ENCODE measurements at regions not wholly inside any gene's neighbourhood (a gene's known extent, or its start where the extent isn't known, plus 50 kb on each side); places are given as distances from the start of the nearest gene placed in this dataset.

DNA sequence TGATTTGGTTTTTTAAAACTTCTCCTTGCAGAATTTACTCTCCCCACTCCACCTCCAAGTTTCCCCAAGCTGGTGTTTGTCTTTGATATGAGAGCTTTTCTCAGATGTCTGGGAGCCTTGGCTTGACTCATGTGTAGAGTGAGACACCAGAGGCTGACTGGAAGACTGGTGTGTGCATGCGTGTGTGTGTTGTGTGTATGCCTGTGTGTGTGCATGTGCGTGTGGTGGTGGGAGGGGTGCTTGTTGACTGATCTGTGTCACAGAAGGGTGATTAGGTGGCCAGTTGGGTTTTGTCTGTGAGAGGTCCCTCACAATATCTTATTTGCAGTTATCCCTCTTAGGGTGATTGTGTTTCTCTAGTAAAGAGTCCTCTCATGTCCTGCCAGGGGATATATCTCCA lies 50.5 kb upstream of the HPCAL1 start:
- TF ChIP-seq, protein P1, sequence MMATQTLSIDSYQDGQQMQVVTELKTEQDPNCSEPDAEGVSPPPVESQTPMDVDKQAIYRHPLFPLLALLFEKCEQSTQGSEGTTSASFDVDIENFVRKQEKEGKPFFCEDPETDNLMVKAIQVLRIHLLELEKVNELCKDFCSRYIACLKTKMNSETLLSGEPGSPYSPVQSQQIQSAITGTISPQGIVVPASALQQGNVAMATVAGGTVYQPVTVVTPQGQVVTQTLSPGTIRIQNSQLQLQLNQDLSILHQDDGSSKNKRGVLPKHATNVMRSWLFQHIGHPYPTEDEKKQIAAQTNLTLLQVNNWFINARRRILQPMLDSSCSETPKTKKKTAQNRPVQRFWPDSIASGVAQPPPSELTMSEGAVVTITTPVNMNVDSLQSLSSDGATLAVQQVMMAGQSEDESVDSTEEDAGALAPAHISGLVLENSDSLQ (IDR thresholded peaks at IDR 0.05) = no peak
- TF ChIP-seq NFRKB (IDR thresholded peaks at IDR 0.05) = no peak
- TF ChIP-seq SP1 (IDR thresholded peaks at IDR 0.05) = no peak
- TF ChIP-seq SUZ12 (IDR thresholded peaks at IDR 0.05) = no peak
- no peak for TF ChIP-seq L3MBTL2 (conservative IDR thresholded peaks at IDR 0.05)
- no peak for TF ChIP-seq CTBP1 (IDR thresholded peaks at IDR 0.05; ENCODE audit: borderline replicate concordance)
- TF ChIP-seq LEF1 (IDR thresholded peaks at IDR 0.05; ENCODE audit: borderline replicate concordance) = no peak
- TF ChIP-seq ZNF384 (IDR thresholded peaks at IDR 0.05) = no peak
- TF ChIP-seq BHLHE40 (IDR thresholded peaks at IDR 0.05; ENCODE audit: borderline replicate concordance) = no peak
- TF ChIP-seq FOXK2 (IDR thresholded peaks at IDR 0.05) = no peak
- DNase-seq (ENCODE audit: extremely low spot score) = no peak
- ChIA-PET CTCF (no interaction called here), POLR2A (no interaction called here)

DNA sequence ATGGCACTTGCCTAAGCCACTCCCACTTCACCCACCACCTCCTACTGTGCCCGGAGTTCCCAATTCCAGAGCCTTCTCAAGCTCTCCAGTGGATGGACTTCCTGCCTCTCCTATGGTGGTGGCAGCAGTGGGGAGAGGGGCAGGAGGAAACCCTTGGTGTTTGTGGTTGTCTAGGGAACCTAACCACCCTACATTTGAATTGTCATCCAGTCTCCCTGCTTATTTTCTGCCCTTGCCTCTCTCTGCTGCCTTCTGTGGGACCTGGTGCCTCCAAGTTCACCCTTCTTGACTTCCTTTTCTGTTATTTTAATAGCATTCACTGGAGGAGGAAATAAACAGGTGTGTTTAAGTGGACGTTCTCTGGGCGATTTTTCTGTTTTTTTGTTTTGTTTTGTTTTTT lies 50.0 kb upstream of the HPCAL1 start:
- TF ChIP-seq LEF1 (IDR thresholded peaks at IDR 0.05; ENCODE audit: borderline replicate concordance) = no peak
- no peak for TF ChIP-seq TARDBP (IDR thresholded peaks at IDR 0.05)
- TF ChIP-seq FOXA1 (IDR thresholded peaks at IDR 0.05) = no peak
- no peak for TF ChIP-seq FOXK2 (IDR thresholded peaks at IDR 0.05)
- TF ChIP-seq ELF4 (IDR thresholded peaks at IDR 0.05) = no peak
- no peak for TF ChIP-seq NFRKB (IDR thresholded peaks at IDR 0.05)
- TF ChIP-seq SUZ12 (IDR thresholded peaks at IDR 0.05) = no peak
- no peak for TF ChIP-seq HDGF (IDR thresholded peaks at IDR 0.05; ENCODE audit: borderline replicate concordance)
- TF ChIP-seq FOXM1 (IDR thresholded peaks at IDR 0.05; ENCODE audit: borderline replicate concordance) = no peak
- TF ChIP-seq CTBP1 (IDR thresholded peaks at IDR 0.05; ENCODE audit: borderline replicate concordance) = no peak
- no peak for TF ChIP-seq L3MBTL2 (conservative IDR thresholded peaks at IDR 0.05)
- TF ChIP-seq ZNF384 (IDR thresholded peaks at IDR 0.05) = no peak
- TF ChIP-seq ARNT (IDR thresholded peaks at IDR 0.05) = no peak
- TF ChIP-seq BHLHE40 (IDR thresholded peaks at IDR 0.05; ENCODE audit: borderline replicate concordance) = no peak
- TF ChIP-seq, protein P1 (IDR thresholded peaks at IDR 0.05) = no peak
- no peak for TF ChIP-seq SP1 (IDR thresholded peaks at IDR 0.05)
- CTCF ChIA-PET = interaction anchor here (0.6 kb wide), 1 partner anchor 18 kb away, joined by 3 read pairs; no protein-coding TSS in a partner anchor
- no peak for DNase-seq (ENCODE audit: extremely low spot score)
- POLR2A ChIA-PET = no interaction called here

All from HEK293T (cell line).